ENCODE measurements at regions not wholly inside any gene's neighbourhood (a gene's known extent, or its start where the extent isn't known, plus 50 kb on each side); places are given as distances from the start of the nearest gene placed in this dataset.

GRCh38 chr21:21605521-21605920, 607.3 kb downstream of the NCAM2 start:
- DNase-seq (ENCODE audit: low spot score) = no peak

- no peak for DNase-seq (ENCODE audit: low spot score)
Measured at GRCh38 chr21:21606041-21606440, 607.8 kb downstream of the NCAM2 start.

DNA sequence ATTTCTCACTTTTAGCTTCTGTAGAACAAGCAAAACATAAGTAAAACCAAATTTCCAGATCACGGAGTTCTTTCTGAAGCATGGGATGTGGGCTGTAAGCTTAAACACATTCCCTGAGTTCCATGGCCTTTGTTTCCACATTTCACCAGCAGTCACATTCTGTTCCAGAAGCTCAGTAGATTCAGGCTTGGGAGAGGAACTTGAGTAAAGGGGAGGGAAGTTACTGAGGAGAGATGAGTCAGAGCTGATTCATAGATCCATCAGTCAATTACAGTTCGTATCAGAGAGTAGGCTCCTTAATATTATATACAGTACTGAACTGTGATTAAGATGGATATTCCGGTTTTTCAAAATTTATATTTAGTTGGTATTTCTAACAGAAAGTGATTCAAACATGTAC, 614.3 kb downstream of the NCAM2 start:
- no peak for DNase-seq (ENCODE audit: low spot score)

GRCh38 chr21:21614966-21615365, 616.8 kb downstream of the NCAM2 start:
- no peak for DNase-seq (ENCODE audit: low spot score)

DNA sequence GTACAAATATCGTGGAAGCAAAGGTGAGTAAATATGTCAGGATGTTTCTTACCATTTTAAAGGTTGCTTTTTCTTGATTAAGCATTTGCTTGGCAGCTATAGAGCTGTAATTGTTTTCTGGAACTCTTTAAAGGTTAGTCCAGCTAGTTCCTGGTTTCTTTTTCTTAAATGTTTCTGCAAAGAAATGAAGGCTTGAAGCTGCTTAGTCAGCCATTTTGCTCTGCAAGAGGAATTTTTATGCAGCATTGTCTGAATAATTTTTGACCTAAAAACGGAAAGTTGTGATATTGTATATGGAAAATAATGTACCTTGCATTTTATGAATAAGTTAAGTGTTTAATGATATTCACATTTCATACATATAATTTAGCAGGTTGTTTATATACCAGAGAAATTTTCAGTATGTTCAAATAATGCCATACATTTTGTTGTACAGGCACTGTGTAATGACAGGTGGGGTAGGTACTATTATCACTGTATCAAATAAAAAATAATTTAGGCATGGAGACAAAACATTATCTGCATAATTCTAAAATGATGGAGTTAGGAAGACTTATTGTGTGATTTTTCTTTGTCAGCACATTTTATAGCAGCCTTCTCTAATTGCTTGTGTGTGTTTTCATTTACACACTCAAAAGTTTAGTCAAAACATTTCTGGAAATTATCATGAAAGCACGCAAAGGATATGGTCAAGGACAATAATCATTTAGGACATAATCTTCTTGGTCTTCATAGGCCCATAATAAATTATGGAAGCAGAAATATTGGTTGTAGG, 624.4 kb downstream of the NCAM2 start:
- no peak for DNase-seq (ENCODE audit: low spot score)

DNA sequence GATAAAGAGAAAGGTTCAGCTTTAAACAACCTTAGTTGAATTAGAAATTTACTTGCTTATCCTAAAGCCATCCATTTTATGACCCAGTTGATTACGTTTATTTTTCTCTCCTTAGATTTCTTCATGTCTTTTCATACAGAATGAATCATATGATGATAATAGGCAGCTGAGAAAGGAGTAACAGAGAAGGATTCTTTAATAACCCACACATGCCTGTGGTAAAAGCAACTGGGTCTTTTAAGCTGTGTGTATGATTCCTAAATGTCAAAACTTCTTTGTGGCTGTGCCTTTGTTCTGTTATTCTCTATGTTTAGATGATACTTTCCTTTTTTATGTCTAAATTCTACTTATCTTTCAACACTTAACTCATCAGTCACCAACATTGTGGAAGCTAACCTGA, 626.5 kb downstream of the NCAM2 start:
- no peak for DNase-seq (ENCODE audit: low spot score)

- DNase-seq (ENCODE audit: low spot score) = no peak
Measured at GRCh38 chr21:21631961-21632360, 633.8 kb downstream of the NCAM2 start.

GRCh38 chr21:21632926-21633325, 634.7 kb downstream of the NCAM2 start:
- no peak for DNase-seq (ENCODE audit: low spot score)

DNA sequence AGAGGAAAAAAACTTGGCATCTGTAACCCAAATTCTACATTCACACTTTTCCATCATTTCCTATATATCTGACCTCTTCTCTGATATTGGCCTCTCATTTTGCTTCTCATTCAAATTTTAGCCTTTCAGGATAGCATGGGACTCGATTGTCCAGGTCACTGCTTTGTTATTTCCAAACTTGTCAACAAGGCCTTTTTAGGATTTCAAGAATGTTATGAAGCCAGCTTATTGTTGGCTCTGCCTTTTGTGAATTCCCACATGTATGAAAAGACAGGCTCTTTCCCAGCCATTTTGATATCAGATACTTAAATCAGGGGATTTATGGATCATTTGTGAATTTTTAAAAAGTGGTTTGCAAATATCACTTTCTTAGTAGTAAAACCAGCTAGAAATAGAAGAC, 663.5 kb downstream of the NCAM2 start:
- no peak for DNase-seq (ENCODE audit: low spot score)

GRCh38 chr21:21662776-21663175, 664.6 kb downstream of the NCAM2 start:
- no peak for DNase-seq (ENCODE audit: low spot score)

GRCh38 chr21:21664871-21665270, 666.7 kb downstream of the NCAM2 start:
- DNase-seq (ENCODE audit: low spot score) = no peak

GRCh38 chr21:21666689-21667088, 668.5 kb downstream of the NCAM2 start:
- DNase-seq (ENCODE audit: low spot score) = no peak

DNA sequence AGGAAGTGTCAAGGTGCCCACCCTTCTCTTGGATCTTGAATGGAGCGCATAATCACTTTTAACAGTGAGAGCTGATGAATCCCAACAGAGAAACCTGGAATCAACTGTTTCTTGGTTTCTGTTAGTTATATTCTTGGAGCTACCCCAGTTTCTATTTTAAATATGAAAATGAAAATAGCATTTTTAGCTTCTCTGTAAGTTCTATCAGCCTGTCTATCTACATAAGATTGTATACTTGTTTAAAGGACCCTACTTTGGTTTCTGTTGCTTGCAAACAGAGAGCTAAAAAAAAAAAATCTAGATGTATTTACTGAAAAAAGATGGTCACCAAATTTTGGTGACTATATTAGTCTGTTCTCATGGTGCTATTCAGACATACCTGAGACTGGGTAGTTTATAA, 670.0 kb downstream of the NCAM2 start:
- no peak for DNase-seq (ENCODE audit: low spot score)

DNA sequence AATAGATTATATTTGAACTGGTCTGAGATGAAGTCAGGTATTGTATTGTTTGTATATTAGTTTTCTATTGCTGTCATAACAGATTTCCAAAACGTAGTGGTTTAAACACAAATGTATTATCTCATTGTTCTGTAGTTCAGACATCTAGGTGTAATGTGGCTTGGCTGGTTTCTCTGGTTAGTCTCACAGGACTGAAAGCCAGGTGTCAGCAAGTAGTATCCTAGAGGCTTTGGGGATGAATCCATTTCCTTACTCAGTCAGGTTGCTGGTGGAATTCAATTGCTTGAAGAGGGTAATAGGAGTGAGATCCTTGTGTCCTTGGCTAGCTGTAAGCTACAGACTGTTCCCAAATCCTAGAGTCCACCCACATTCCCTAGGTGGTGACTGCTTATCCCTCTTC, 675.8 kb downstream of the NCAM2 start:
- DNase-seq (ENCODE audit: low spot score) = no peak

- DNase-seq (ENCODE audit: low spot score) = no peak
Measured at GRCh38 chr21:21675601-21676000, 677.4 kb downstream of the NCAM2 start.

DNA sequence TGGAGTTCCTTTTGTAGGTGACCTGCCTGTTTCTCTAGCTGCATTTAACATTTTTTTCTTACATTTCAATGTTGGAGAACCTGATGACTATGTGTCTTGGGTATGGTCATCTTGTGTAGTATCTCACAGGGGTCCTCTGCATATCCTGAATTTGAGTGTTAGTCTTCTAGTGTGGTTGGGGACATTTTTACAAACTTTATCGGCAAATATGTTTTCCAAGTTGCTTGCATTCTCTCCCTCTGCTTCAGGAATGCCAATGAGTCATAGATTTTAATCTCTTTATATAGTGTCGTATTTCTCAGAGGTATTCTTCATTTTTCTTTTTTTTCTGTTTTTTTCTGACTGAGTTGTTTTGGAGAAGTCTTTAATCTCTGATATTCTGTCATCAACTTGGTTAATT, 684.0 kb downstream of the NCAM2 start:
- no peak for DNase-seq (ENCODE audit: low spot score)

- peak; percentile 47 for DNase-seq (ENCODE audit: low spot score)
Measured at GRCh38 chr21:21688889-21689288, 690.7 kb downstream of the NCAM2 start.

- DNase-seq (ENCODE audit: low spot score) = no peak
Measured at GRCh38 chr21:21690068-21690665, 692.0 kb downstream of the NCAM2 start.

GRCh38 chr21:21712748-21713520, 714.7 kb downstream of the NCAM2 start:
- DNase-seq (ENCODE audit: low spot score) = no peak

DNA sequence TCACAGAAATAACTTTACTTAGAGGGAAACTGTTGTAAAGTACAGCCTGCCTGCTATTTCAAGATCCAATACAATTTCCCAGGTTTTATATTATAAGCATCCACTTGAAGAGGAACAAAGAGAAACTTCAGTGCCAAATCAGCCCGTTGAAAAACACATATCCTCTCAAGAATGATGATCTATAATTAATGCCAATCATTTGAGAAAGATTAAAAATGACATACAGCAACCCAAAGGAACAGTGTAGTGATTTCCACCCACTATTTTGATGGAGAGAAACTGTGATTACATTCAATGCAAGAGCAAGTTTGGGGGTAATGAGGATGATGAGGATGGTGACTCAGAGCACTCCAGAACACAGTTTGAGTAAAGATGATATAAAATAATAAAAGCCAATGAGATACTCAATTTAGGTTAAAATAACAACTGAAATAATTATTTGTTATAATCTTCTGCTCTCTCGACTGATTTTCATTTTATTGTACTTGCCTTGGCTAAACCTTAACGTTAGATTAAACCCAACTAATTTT, 715.5 kb downstream of the NCAM2 start:
- DNase-seq (ENCODE audit: low spot score) = no peak

DNA sequence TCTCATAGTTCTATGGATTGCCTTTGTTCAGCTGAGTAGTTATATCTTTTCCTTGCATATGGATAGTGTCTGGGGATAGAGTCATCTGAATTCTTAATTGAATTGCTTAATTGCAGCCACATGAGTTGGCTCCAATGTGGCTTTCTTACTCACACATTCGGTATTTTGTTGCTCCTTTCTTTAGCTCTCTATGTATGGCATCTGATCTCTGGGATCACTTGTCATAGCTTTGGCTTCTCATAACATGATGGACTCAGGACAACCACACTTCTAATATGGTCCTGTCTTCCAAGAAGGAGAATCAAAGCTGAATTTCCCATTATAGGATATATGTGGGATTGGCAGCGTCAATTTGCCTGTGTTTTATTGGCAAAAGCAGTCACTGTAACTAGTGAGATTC, 716.2 kb downstream of the NCAM2 start:
- no peak for DNase-seq (ENCODE audit: low spot score)

- no peak for DNase-seq (ENCODE audit: low spot score)
Measured at GRCh38 chr21:21715266-21715969, 717.2 kb downstream of the NCAM2 start.

Measured in NAMALWA (cell line).